Right atrium auricular region (tissue), 2 donors: ENCODE measurements at regions not wholly inside any gene's neighbourhood (a gene's known extent, or its start where the extent isn't known, plus 50 kb on each side); places are given as distances from the start of the nearest gene placed in this dataset.

Experiments used
- DNase-seq: peaks from one replicate; pipeline ENCODE4 v3.0.0-alpha.2; 2019; ENCODE audit warnings: low spot score
- H3K27ac ChIP-seq, 2 donors: fragments of 200-600 bp; sonication (generic); 1 replicate in 1 of 2; 2 replicates in 1 of 2; pipeline ENCODE4 v1.5.1; 2016 to 2019
- H3K27me3 ChIP-seq, 2 donors: fragments of 200-600 bp; sonication (generic); one replicate each; pipeline versions ENCODE4 v1.5.1 to v1.6.0; 2017 to 2019
- H3K36me3 ChIP-seq: fragments of 200-600 bp; sonication (generic); one replicate; pipeline ENCODE4 v1.5.1; 2016
- H3K4me1 ChIP-seq, 2 donors: fragments of 200-600 bp; sonication (generic); one replicate each; pipeline versions ENCODE4 v1.5.1 to v1.6.0; 2017 to 2019
- H3K4me3 ChIP-seq, 2 donors: fragments of 200-600 bp; sonication (generic); 1 replicate in 1 of 2; 2 replicates in 1 of 2; pipeline ENCODE4 v1.5.1; 2017 to 2019; ENCODE audit warnings: mild to moderate bottlenecking in 1 of 2, moderate library complexity in 1 of 2
- H3K9me3 ChIP-seq, 2 donors: fragments of 200-600 bp; sonication (generic); one replicate each; pipeline ENCODE4 v1.5.1; 2019
- TF ChIP-seq, protein P1 (sequence below), 2 donors: fragments of 200-600 bp; sonication (generic); IDR thresholded peaks; one replicate each; pipeline ENCODE4 v1.5.1; 2019; ENCODE audit warnings: antibody characterized with exemption in 2 of 2

DNA sequence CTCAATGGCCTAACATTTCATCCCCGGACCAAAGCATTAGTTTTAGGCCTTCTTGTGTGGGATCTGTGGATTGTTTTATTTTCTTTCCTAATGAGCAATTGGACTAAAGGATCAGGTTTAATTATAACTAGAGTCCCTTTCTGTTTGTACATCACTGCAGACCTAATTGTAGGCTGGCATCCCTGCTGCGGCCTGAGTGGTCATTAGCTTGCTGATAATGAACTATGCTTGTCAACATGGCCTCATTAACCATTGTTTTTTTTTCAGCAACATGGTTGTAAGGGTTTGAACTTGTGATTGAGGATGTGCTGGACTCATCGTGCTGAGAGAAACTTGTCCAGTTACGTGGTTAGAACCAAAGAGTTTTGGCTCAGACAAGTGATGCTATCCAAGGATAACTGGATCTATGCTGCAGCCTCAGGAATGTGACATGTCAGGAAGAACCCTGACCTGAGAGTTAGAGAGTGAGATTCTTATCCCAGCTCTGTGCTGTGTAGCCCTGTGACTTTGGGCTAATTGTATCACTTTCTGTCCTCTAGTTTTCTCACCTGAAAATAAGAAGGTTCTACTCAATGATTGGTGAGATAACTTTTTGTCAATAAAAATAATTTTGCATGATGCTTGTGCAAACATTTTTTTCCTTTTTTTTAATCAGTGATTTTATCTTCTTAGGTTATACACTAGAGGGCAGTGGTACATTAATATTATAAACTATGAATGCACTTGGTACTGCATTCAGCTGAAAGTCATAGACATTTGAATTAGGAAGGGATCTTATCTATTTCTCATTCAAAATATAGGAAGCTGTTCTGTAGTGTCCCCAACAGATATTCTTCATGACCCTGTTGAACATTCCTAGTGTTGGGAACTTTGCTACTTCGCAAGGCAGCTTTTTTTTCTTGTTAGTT is 140.9 kb downstream of the RNF144B start:
- DNase-seq, result no peak
- Histone ChIP-seq H3K4me1 (no peaks in the 10 kb centered on the region), H3K27ac (no peak overlapping the region), H3K4me3 (no peak overlapping the region), H3K27me3 (no peaks in the 10 kb centered on the region), H3K36me3 (no peaks in the 10 kb centered on the region), H3K9me3 (no peaks in the 10 kb centered on the region)
- TF ChIP-seq, protein P1, sequence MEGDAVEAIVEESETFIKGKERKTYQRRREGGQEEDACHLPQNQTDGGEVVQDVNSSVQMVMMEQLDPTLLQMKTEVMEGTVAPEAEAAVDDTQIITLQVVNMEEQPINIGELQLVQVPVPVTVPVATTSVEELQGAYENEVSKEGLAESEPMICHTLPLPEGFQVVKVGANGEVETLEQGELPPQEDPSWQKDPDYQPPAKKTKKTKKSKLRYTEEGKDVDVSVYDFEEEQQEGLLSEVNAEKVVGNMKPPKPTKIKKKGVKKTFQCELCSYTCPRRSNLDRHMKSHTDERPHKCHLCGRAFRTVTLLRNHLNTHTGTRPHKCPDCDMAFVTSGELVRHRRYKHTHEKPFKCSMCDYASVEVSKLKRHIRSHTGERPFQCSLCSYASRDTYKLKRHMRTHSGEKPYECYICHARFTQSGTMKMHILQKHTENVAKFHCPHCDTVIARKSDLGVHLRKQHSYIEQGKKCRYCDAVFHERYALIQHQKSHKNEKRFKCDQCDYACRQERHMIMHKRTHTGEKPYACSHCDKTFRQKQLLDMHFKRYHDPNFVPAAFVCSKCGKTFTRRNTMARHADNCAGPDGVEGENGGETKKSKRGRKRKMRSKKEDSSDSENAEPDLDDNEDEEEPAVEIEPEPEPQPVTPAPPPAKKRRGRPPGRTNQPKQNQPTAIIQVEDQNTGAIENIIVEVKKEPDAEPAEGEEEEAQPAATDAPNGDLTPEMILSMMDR (IDR thresholded peaks at IDR 0.05), result peak in 1 of 2 donors; percentile 53

DNA sequence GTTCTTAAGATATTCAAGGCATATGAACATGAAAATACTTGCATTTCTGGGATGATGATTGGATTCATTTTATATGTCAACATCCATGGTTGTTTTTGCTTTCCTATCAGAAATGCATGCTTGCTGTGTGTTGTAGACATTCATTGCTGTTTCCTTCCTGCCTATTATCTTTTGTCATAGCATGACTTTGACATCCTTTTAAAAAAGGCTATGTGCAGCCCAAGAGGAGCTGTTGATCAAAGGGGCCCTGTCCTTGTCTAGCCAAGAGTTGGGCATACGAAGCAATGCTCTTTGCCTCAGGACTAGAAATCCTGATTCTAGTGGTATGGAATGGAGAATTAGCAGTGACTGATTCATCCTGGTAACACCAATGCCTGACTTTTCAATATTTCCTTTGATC is 143.1 kb downstream of the RNF144B start:
- no peaks in the 10 kb centered on the region for H3K27me3 ChIP-seq
- H3K4me1 ChIP-seq, result no peaks in the 10 kb centered on the region
- no peaks in the 10 kb centered on the region for H3K36me3 ChIP-seq
- no peak overlapping the region for H3K27ac ChIP-seq
- no peaks in the 10 kb centered on the region for H3K9me3 ChIP-seq
- H3K4me3 ChIP-seq, result no peak overlapping the region
- TF ChIP-seq, protein P1 (IDR thresholded peaks at IDR 0.05), result no peak
- DNase-seq, result no peak

DNA sequence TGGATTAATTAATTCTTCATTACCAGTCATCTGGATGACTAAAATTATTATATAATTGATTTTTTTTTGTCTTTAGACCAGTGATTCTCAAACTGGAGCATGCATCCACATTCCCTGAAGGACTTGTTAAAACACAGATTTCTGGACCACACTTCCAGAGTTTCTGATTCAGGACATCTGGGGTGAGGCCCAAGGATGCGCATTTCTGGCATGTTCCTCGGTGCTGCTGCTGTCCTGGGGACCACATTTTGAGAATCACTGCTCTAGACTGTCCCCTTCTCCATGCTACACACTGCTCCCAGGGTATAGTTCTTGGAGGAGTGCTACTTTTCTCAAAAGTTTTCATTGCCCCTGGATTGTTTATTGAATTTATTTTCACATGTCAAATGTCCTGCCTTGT is 145.0 kb downstream of the RNF144B start:
- TF ChIP-seq, protein P1 (IDR thresholded peaks at IDR 0.05), result no peak
- Histone ChIP-seq H3K36me3 (no peaks in the 10 kb centered on the region), H3K9me3 (no peaks in the 10 kb centered on the region), H3K27ac (no peak overlapping the region), H3K4me3 (no peak overlapping the region), H3K27me3 (no peaks in the 10 kb centered on the region), H3K4me1 (no peaks in the 10 kb centered on the region)
- no peak for DNase-seq

DNA sequence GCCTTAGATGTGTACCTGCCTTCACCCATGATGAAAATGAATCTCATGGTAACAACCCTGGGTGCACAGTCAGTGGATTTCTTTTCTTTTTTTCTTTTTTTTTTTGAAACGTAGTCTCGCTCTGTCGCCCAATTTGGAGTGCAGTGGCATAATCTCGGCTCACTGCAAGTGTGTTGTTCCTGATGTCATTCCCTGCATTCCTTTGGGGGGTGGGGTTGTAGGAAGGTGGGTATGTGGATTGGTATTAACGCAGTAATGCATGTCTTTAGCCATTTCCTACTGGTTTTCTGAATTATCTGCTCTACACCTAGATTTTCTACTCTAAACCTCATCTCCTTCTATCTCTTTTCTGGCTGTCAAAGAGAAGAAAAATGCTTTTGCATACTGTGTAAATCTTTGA is 146.6 kb downstream of the RNF144B start:
- TF ChIP-seq, protein P1 (IDR thresholded peaks at IDR 0.05), result no peak
- Histone ChIP-seq H3K27me3 (no peaks in the 10 kb centered on the region), H3K27ac (no peak overlapping the region), H3K36me3 (no peaks in the 10 kb centered on the region), H3K4me3 (no peak overlapping the region), H3K9me3 (no peaks in the 10 kb centered on the region), H3K4me1 (no peaks in the 10 kb centered on the region)
- DNase-seq, result no peak

DNA sequence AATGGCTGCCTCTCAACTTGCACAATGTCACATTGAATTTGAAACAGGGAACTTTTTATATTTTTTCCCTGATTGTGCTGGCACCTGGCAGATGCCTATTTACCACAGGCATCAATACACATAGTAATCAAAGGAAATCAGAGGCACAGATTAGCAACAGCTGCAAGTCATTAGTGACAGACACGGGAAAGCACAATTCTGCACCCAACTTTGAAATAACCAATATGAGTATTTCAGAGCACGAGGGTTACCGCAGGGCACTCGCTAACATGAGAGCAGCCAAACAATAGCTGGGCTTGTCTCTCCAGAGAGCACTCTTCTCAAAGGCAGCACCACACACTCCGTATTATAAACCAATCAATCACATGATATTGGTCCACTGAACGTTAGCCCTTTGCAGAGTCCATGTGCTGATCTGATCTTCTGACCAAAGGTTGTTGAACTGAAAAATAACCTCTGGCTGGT is 149.5 kb downstream of the RNF144B start:
- Histone ChIP-seq H3K27me3 (no peaks in the 10 kb centered on the region), H3K27ac (no peak overlapping the region), H3K4me1 (no peaks in the 10 kb centered on the region), H3K4me3 (no peak overlapping the region), H3K9me3 (no peaks in the 10 kb centered on the region), H3K36me3 (no peaks in the 10 kb centered on the region)
- no peak for DNase-seq
- TF ChIP-seq, protein P1 (IDR thresholded peaks at IDR 0.05), result no peak
